Activated CD4-positive, alpha-beta T cell treated with anti-CD3 and anti-CD28 coated beads for 36 hours (primary cell): ENCODE measurements at regions not wholly inside any gene's neighbourhood (a gene's known extent, or its start where the extent isn't known, plus 50 kb on each side); places are given as distances from the start of the nearest gene placed in this dataset.

Experiments used
- ATAC-seq: fragments of 200-7000 bp; cut with Tn5 transposase; one replicate; pipeline ENCODE4 v1.10.0; 2021; ENCODE audit warnings: mild to moderate bottlenecking, moderate library complexity
- CTCF ChIA-PET: fragments of 350-600 bp; sonication (Branson Sonifier 250); formaldehyde crosslinking; loops from one replicate; lab custom pipeline; 2021; ENCODE audit warnings: antibody characterized with exemption; lab: Charles Lee
- POLR2A ChIA-PET: fragments of 350-600 bp; sonication (Branson Sonifier 250); formaldehyde crosslinking; loops from one replicate; lab custom pipeline; 2021; ENCODE audit warnings: antibody characterized with exemption, inconsistent platforms; lab: Charles Lee
- DNase-seq: peaks from one replicate; pipeline ENCODE4 v3.0.0-alpha.2; 2020
- H3K27ac Mint-ChIP-seq: one replicate; pipeline ENCODE4 v1.8.0; 2021; ENCODE audit warnings: mixed read lengths
- H3K27me3 Mint-ChIP-seq: one replicate; pipeline ENCODE4 v1.8.0; 2021; ENCODE audit warnings: mixed read lengths
- H3K36me3 Mint-ChIP-seq: one replicate; pipeline ENCODE4 v1.8.0; 2021; ENCODE audit warnings: low read depth, mixed read lengths
- H3K4me1 Mint-ChIP-seq: one replicate; pipeline ENCODE4 v1.8.0; 2021; ENCODE audit warnings: mixed read lengths
- H3K4me3 Mint-ChIP-seq: one replicate; pipeline ENCODE4 v1.8.0; 2021; ENCODE audit warnings: mild to moderate bottlenecking, moderate library complexity, mixed read lengths
- H3K9me3 Mint-ChIP-seq: one replicate; pipeline ENCODE4 v1.8.0; 2021; ENCODE audit warnings: low read depth, mixed read lengths
- intact Hi-C, 2 experiments: fragments of 100-400 bp; cut with DNase I in 1 of 2; cut with micrococcal nuclease in 1 of 2; formaldehyde crosslinking; loops; one replicate each; pipeline versions ENCODE4 v1.14.2 to v1.15.1; 2022 to 2024; cut with DNase I, micrococcal nuclease

DNA sequence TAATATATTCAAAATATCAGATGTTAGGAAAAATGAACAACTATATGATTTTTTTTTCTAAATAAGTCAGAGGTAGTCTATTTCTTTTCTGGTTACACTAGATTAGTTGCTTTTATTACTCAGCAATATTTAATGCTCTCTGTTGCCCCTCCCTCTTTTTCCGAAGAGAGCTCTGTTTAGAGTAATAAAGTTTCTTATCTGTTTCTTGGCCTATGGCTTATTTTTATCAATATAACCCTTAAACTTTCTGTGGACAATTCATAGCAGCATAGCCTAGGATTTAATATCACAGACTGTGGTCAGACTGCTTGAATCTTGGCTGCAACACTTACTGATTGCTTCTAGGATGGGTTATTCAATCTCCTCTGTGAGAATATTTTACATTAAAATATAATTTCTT is 2315.4 kb upstream of the AGA start:
- no peak for DNase-seq
- Mint-ChIP-seq H3K27me3 (no peaks in the 10 kb centered on the region), H3K4me1 (no peaks in the 10 kb centered on the region), H3K36me3 (no peaks in the 10 kb centered on the region), H3K4me3 (no peak overlapping the region), H3K27ac (no peak overlapping the region), H3K9me3 (peaks cover 4% of the 10 kb centered on the region)
- ChIA-PET POLR2A (no interaction called here), CTCF (no interaction called here)
- intact Hi-C loops: no loop called here
- no peak for ATAC-seq

DNA sequence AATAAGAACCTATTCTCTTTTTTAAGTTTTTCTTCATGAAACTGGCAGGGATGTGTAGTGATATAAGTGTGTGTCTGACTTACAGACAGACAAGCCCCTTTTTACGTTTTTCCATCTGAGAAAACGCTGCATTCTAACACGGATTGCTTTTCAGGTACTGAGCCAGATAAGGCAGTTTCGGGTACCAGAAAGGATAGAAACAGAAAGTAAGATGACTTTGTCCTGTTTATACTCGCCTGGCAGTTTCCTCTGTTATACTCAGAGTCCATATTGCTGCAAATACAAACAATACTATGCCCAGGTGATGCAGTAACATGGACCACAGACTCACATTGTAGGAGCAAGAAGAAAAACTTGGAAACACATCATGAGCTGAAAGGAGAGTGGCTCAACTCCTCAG is 2320.6 kb upstream of the AGA start:
- Mint-ChIP-seq H3K4me1 (no peaks in the 10 kb centered on the region), H3K9me3 (peaks cover 5% of the 10 kb centered on the region), H3K36me3 (no peaks in the 10 kb centered on the region), H3K27ac (no peak overlapping the region), H3K4me3 (no peak overlapping the region), H3K27me3 (no peaks in the 10 kb centered on the region)
- POLR2A ChIA-PET: no interaction called here
- intact Hi-C loops: no loop called here
- DNase-seq (no peak), ATAC-seq (no peak)
- CTCF ChIA-PET: no interaction called here

DNA sequence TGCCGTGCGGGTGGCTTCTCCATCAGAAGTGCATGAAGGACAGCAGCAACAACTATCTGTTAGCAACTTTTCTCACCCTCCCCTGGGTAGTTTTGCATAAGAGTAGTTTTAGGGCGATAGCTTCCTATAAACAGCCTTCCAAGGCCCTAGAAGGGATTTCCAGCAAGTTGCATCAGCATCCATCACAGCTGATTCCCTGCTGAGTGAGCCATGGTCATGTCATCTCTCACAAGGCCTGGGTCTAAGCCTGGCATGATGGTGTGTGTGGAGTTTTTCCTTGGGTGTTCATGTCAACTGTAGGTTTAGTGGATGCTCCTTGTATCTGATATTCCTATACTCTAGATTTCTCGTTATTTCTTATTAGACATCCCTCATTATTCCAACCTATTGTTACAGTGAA is 2324.7 kb upstream of the AGA start:
- ATAC-seq: no peak
- CTCF ChIA-PET: no interaction called here
- peaks cover 3% of the 10 kb centered on the region for H3K9me3 Mint-ChIP-seq

DNA sequence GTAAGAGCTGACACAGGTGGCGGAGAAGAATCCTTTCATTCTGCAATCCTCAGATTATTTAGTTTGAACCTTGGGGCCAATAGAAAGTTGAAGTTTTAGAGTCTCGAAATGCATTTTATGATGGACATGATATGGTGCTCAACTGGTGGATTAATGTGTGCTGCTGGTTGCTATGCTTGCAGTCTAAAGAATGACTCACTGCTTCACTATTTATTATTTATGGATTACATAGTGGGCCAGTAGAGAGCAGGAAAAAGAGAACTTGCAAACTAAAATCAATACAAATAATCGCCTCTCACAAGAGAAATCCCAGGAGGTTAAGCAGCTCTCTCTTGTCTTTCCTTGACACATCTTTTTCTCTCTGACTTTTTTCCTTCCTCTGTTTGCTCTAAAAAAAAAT is 2326.8 kb upstream of the AGA start:
- intact Hi-C loops: no loop called here
- ATAC-seq (no peak), DNase-seq (no peak)
- POLR2A ChIA-PET: no interaction called here
- H3K4me3 Mint-ChIP-seq: no peak overlapping the region
- no peaks in the 10 kb centered on the region for H3K36me3 Mint-ChIP-seq
- H3K27me3 Mint-ChIP-seq: no peaks in the 10 kb centered on the region
- H3K9me3 Mint-ChIP-seq: peaks cover 3% of the 10 kb centered on the region
- no peaks in the 10 kb centered on the region for H3K4me1 Mint-ChIP-seq
- H3K27ac Mint-ChIP-seq: no peak overlapping the region
- CTCF ChIA-PET: no interaction called here

More for the DNA sequence above, 2324.7 kb upstream of the AGA start:
- Mint-ChIP-seq H3K27ac (no peak overlapping the region), H3K4me1 (no peaks in the 10 kb centered on the region), H3K36me3 (no peaks in the 10 kb centered on the region), H3K27me3 (no peaks in the 10 kb centered on the region), H3K4me3 (no peak overlapping the region)
- no peak for DNase-seq
- POLR2A ChIA-PET: no interaction called here
- intact Hi-C loops: no loop called here

DNA sequence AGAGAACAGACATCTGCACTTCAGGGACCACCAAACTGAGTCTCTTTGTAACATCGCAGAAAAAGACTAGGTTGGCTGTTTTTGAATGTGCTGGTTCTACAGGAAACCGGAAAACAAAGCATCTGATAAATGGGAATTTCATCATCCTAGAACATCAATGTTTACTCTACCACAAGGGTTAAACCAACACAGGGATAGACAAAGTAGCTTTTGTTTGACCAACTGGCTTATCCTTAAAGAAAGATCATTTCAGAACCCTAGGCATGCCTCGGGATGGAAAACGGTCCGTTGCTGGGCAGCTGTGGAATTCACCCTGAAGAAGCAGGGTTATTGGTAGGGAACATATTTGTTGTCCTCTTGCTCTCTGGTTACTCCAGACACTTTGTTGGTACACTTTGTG is 2355.5 kb upstream of the AGA start:
- POLR2A ChIA-PET: no interaction called here
- H3K27me3 Mint-ChIP-seq: no peaks in the 10 kb centered on the region
- H3K4me1 Mint-ChIP-seq: no peaks in the 10 kb centered on the region

DNA sequence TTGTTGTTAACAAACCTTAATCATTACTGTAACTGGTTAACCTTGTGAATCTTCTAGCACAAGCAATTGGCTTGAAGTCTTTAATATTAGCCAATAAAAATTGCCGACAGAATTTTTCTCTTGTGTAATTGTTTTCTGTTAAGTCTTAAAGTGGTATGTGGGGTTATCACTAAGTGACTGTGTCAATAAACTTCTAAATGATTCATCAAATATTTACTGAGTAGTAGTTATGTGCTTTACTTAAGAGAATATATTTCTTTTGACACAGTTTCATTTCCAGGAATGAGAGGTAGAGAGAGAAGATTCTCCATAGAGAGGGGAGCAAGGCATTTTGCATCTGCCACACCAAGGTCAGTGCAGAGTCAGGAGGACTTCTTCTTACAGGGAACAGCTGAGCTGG is 2361.6 kb upstream of the AGA start:
- no peaks in the 10 kb centered on the region for H3K27me3 Mint-ChIP-seq
- DNase-seq (no peak), ATAC-seq (no peak)
- H3K36me3 Mint-ChIP-seq: no peaks in the 10 kb centered on the region
- intact Hi-C loops: no loop called here
- no peaks in the 10 kb centered on the region for H3K4me1 Mint-ChIP-seq
- no peak overlapping the region for H3K4me3 Mint-ChIP-seq
- no peak overlapping the region for H3K27ac Mint-ChIP-seq
- ChIA-PET CTCF (no interaction called here), POLR2A (no interaction called here)
- peaks cover 5% of the 10 kb centered on the region for H3K9me3 Mint-ChIP-seq

More for the DNA sequence above, 2355.5 kb upstream of the AGA start:
- H3K36me3 Mint-ChIP-seq: no peaks in the 10 kb centered on the region
- ATAC-seq (no peak), DNase-seq (no peak)
- intact Hi-C loops: no loop called here
- CTCF ChIA-PET: no interaction called here
- H3K4me3 Mint-ChIP-seq: no peak overlapping the region
- peaks cover 3% of the 10 kb centered on the region for H3K9me3 Mint-ChIP-seq
- H3K27ac Mint-ChIP-seq: no peak overlapping the region

DNA sequence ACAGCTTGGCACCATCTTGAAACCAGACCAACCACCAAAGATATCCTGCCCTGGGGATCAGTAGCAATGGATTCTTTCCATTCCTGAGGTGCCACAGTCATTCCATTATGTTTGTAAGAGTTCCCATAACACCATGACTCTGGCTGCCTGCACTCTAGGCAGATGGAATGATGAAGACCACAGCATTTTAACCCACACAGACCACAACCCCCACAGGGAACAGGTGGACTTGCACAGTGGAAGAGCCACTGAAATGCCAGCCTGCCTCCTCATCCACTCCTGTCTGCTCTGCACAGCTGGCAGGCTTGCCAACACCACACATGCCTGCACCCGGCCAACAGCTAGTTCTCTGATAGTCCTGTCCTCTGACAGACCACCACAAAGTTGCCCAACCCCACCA is 2362.2 kb upstream of the AGA start:
- Mint-ChIP-seq H3K27ac (no peak overlapping the region), H3K4me3 (no peak overlapping the region), H3K27me3 (no peaks in the 10 kb centered on the region), H3K36me3 (no peaks in the 10 kb centered on the region), H3K9me3 (peaks cover 9% of the 10 kb centered on the region), H3K4me1 (no peaks in the 10 kb centered on the region)
- intact Hi-C loops: no loop called here
- ATAC-seq: no peak
- ChIA-PET CTCF (no interaction called here), POLR2A (no interaction called here)
- DNase-seq: no peak

DNA sequence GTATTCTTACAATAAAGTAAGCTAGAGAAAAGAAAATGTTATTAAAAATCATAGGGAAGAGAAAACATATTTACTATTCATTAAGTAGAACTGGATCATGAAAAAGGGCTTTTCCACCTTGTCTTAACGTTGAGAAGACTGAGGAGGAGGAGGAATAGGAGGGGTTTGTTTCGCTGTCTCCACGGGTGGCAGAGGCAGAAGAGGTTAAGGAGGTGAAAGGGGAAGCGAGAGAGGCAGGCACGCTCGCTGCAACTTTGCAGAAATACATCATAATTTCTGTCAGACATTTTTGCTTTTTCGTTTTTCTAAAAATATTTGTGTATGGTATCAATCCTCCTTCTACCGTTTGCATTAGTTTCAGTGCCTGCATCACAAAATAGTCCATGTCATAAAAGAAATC is 2375.1 kb upstream of the AGA start:
- ATAC-seq (no peak), DNase-seq (no peak)
- intact Hi-C loops: no loop called here
- H3K36me3 Mint-ChIP-seq: no peaks in the 10 kb centered on the region
- CTCF ChIA-PET: no interaction called here
- H3K27ac Mint-ChIP-seq: no peak overlapping the region
- H3K9me3 Mint-ChIP-seq: peaks cover 4% of the 10 kb centered on the region
- no peaks in the 10 kb centered on the region for H3K4me1 Mint-ChIP-seq
- no peaks in the 10 kb centered on the region for H3K27me3 Mint-ChIP-seq
- POLR2A ChIA-PET: no interaction called here
- no peak overlapping the region for H3K4me3 Mint-ChIP-seq

DNA sequence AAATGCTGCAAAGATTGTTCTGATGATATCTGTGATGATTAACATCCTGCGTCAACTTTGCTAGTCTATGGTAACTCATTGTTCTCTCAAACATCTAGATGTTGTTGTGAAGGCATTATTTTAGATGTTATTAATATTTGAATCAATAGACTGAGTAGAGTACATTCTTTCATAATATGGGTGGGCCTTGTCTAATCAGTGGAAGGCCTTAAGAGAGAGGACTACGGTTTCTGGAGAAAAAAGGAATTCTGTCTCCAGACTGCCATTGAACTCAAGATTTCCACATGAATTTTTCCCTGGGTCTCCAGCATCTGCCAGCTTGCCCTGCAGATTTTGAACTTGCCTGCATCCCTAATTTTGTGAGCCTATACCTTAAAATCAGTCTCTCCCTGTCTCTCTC is 2381.1 kb upstream of the AGA start:
- Mint-ChIP-seq H3K27me3 (no peaks in the 10 kb centered on the region), H3K4me1 (no peaks in the 10 kb centered on the region), H3K36me3 (no peaks in the 10 kb centered on the region), H3K27ac (no peak overlapping the region), H3K4me3 (no peak overlapping the region), H3K9me3 (peaks cover 4% of the 10 kb centered on the region)
- DNase-seq: no peak
- ChIA-PET CTCF (no interaction called here), POLR2A (no interaction called here)
- intact Hi-C loops: no loop called here
- ATAC-seq: no peak

DNA sequence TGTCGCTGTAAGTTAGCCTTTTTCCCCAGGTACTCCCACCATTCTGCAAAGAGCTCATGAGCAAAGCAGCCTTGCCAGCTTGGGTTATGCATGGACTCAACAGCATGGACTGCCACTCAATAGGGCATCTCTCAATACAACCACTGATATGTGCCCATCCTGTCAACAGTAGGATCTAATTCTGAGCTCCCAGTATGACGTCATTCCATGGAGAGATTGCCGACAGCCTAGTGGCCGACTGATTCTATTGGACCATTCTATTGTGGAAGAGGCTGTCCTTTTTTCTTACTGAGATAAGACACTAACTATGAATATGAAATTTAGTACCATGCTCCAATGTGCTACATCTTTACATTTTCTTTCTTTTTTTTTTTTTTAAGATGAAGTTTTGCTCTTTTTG is 2389.0 kb upstream of the AGA start:
- Mint-ChIP-seq H3K4me3 (no peak overlapping the region), H3K4me1 (no peaks in the 10 kb centered on the region), H3K36me3 (no peaks in the 10 kb centered on the region), H3K9me3 (peaks cover 9% of the 10 kb centered on the region), H3K27ac (no peak overlapping the region), H3K27me3 (no peaks in the 10 kb centered on the region)
- ATAC-seq: no peak
- POLR2A ChIA-PET: no interaction called here
- intact Hi-C loops: no loop called here
- DNase-seq: no peak
- CTCF ChIA-PET: no interaction called here

DNA sequence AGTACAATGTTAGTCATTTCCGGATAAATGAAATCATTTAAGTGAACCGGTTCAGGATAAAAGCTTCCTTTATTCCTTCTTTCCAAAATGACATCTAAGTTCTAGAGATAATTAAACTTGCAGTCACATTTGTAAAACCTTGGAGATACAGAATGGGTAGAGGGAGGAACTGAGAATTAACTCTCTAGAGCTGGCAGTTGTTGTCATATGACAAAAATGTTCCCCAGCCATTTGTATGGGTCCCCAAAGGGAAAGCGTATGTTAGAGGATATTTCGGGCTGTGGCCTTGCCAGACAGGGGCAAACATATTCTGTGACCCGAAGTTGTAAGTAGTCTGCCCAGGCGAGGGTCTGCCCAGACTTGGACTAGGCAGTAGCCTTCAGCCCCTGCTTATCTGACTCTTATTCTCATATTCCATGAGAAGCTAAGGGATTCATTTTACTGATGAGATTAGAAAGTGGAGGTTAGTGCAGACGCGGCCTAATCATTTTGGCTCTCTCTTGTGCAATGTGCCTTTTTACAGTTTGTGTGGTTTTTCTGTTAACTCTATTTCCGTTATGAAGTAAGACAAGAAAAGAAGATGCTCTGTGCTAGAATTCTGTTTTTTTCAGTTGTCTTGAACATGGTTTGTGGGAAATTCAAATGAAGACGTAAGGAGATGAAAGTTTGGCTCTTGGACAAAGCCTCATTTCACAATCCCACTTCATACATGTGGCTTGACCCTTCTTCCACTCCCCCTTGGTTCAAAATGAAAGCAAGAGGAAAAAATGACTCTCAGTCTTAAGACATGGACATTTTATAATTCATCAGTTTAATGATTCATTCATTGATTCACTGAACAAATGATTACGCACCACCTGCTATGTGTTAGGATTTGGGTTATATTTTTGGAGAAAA is 2394.2 kb upstream of the AGA start:
- ChIA-PET CTCF (no interaction called here), POLR2A (no interaction called here)
- Mint-ChIP-seq H3K4me3 (no peak overlapping the region), H3K9me3 (peaks cover 8% of the 10 kb centered on the region), H3K36me3 (no peaks in the 10 kb centered on the region), H3K27ac (no peak overlapping the region), H3K4me1 (no peaks in the 10 kb centered on the region), H3K27me3 (no peaks in the 10 kb centered on the region)
- DNase-seq (no peak), ATAC-seq (no peak)
- intact Hi-C loops: no loop called here

DNA sequence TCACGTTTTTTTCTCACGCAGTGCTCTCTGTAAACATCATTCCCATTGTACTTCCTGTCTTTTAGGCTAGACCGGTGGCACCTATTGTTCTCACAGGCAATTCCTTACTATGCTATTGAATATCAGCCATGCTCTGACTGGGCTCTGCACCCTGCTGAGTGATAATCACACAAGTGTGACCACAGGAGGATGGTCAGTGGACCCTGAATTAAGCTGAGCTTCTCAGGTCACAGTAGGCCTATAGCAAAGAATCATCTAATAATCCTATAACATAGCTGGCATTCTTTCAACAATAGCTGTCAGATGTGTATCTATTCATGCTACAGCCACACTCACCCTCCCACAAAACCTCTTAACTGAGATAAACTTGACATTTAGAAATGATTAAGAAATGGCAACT is 2399.8 kb upstream of the TENM3 start:
- CTCF ChIA-PET: no interaction called here
- POLR2A ChIA-PET: no interaction called here
- no peak overlapping the region for H3K4me3 Mint-ChIP-seq
- H3K27ac Mint-ChIP-seq: no peak overlapping the region
- ATAC-seq (no peak), DNase-seq (no peak)
- no peaks in the 10 kb centered on the region for H3K4me1 Mint-ChIP-seq
- no peaks in the 10 kb centered on the region for H3K36me3 Mint-ChIP-seq
- intact Hi-C loops: no loop called here
- H3K27me3 Mint-ChIP-seq: no peaks in the 10 kb centered on the region
- peaks cover 3% of the 10 kb centered on the region for H3K9me3 Mint-ChIP-seq
